ENCODE measurements at regions not wholly inside any gene's neighbourhood (a gene's known extent, or its start where the extent isn't known, plus 50 kb on each side); places are given as distances from the start of the nearest gene placed in this dataset.
"Not testable (repeated sequence)": the region's sequence is repeated elsewhere in the genome, so short reads cannot be mapped to it uniquely, and the experiment has no call there.

DNA sequence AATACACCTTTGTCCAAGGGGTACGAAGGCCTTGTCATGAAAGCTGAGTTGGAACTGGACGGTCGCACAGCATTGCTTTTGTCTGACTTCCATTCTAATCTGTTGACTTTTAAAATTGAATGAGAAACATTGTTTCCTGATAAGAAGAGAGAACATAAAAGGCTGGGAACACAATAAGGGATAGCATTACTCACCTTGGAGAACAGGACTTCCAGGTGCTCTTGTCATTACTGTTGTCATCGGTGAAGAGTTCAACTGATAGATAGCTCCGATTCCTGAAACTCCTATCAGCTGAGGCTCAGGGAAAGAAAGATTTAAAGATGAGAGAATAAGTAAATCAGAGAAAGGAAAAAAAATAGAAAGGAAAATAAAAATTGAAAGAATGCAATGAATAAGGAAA is 351.1 kb downstream of the KCNJ2 start:
- no peaks in the 10 kb centered on the region for H3K27me3 ChIP-seq (ENCODE audit: control insufficient read depth, insufficient read depth, low read length)
- intact Hi-C loops (cut with DNase I) = no loop called here
- DNase-seq (no peak), FAIRE-seq (no peak)
- TF ChIP-seq CTCF (IDR thresholded peaks at IDR 0.05; ENCODE audit: borderline replicate concordance, extremely low read depth, insufficient read depth) = no peak
- no peak overlapping the region for H3K9ac ChIP-seq (ENCODE audit: low read length in 3 of 3)
- no peak overlapping the region for H3K4me3 ChIP-seq (ENCODE audit: low read length in 3 of 3)
- no peak overlapping the region for H3K27ac ChIP-seq (ENCODE audit: low read depth in 2 of 2, low read length in 2 of 2)
- no peaks in the 10 kb centered on the region for H3K9me3 ChIP-seq (ENCODE audit: control insufficient read depth in 2 of 3, insufficient read depth in 1 of 3, low read length in 3 of 3)
- no peaks in the 10 kb centered on the region for H3K4me1 ChIP-seq (ENCODE audit: control insufficient read depth in 2 of 3, insufficient read depth in 2 of 3, low read depth in 1 of 3, low read length in 3 of 3)
- H3K36me3 ChIP-seq (ENCODE audit: control insufficient read depth in 2 of 3, insufficient read depth in 3 of 3, low read length in 3 of 3) = no peaks in the 10 kb centered on the region

DNA sequence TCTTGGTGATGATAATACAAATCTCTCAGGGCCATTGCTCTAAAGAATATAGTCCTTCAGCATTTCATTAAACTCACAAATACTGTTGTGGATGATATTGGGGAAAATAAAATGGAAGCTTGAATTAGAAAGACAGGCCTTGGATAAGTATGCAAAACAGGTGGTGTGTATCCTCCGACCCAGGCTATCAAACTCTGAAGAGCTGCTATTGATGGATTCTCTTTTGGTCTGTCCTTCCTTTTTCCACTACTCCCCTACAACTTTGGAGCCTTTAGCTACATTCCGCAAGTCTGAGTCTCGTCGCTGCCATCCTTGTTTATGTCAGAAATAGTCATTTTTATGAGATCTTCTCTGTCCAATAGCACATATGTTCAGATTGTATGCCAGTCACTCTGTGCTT is 351.6 kb downstream of the KCNJ2 start:
- Histone ChIP-seq H3K36me3 (ENCODE audit: control insufficient read depth in 2 of 3, insufficient read depth in 3 of 3, low read length in 3 of 3) (no peaks in the 10 kb centered on the region), H3K9me3 (ENCODE audit: control insufficient read depth in 2 of 3, insufficient read depth in 1 of 3, low read length in 3 of 3) (no peaks in the 10 kb centered on the region), H3K27ac (ENCODE audit: low read depth in 2 of 2, low read length in 2 of 2) (no peak overlapping the region), H3K4me1 (ENCODE audit: control insufficient read depth in 2 of 3, insufficient read depth in 2 of 3, low read depth in 1 of 3, low read length in 3 of 3) (no peaks in the 10 kb centered on the region), H3K27me3 (ENCODE audit: control insufficient read depth, insufficient read depth, low read length) (no peaks in the 10 kb centered on the region), H3K4me3 (ENCODE audit: low read length in 3 of 3) (no peak overlapping the region), H3K9ac (ENCODE audit: low read length in 3 of 3) (no peak overlapping the region)
- intact Hi-C loops (cut with DNase I) = no loop called here
- DNase-seq = no peak
- no peak for TF ChIP-seq CTCF (IDR thresholded peaks at IDR 0.05; ENCODE audit: borderline replicate concordance, extremely low read depth, insufficient read depth)
- no peak for FAIRE-seq

- H3K27ac ChIP-seq (ENCODE audit: low read depth in 2 of 2, low read length in 2 of 2) = no peak overlapping the region
- no peaks in the 10 kb centered on the region for H3K36me3 ChIP-seq (ENCODE audit: control insufficient read depth in 2 of 3, insufficient read depth in 3 of 3, low read length in 3 of 3)
- intact Hi-C loops (cut with DNase I) = no loop called here
- no peaks in the 10 kb centered on the region for H3K4me1 ChIP-seq (ENCODE audit: control insufficient read depth in 2 of 3, insufficient read depth in 2 of 3, low read depth in 1 of 3, low read length in 3 of 3)
- DNase-seq (peak in 1 of 5 donors; percentile 9), FAIRE-seq (no peak)
- no peaks in the 10 kb centered on the region for H3K27me3 ChIP-seq (ENCODE audit: control insufficient read depth, insufficient read depth, low read length)
- H3K9me3 ChIP-seq (ENCODE audit: control insufficient read depth in 2 of 3, insufficient read depth in 1 of 3, low read length in 3 of 3) = no peaks in the 10 kb centered on the region
- H3K9ac ChIP-seq (ENCODE audit: low read length in 3 of 3) = no peak overlapping the region
- no peak for TF ChIP-seq CTCF (IDR thresholded peaks at IDR 0.05; ENCODE audit: borderline replicate concordance, extremely low read depth, insufficient read depth)
- no peak overlapping the region for H3K4me3 ChIP-seq (ENCODE audit: low read length in 3 of 3)
Measured at GRCh38 chr17:70521821-70522256, 352.5 kb downstream of the KCNJ2 start.

GRCh38 chr17:70523426-70523825 is 354.1 kb downstream of the KCNJ2 start:
- Histone ChIP-seq H3K9me3 (ENCODE audit: control insufficient read depth in 2 of 3, insufficient read depth in 1 of 3, low read length in 3 of 3) (no peaks in the 10 kb centered on the region), H3K9ac (ENCODE audit: low read length in 3 of 3) (no peak overlapping the region), H3K4me3 (ENCODE audit: low read length in 3 of 3) (no peak overlapping the region), H3K4me1 (ENCODE audit: control insufficient read depth in 2 of 3, insufficient read depth in 2 of 3, low read depth in 1 of 3, low read length in 3 of 3) (no peaks in the 10 kb centered on the region), H3K27ac (ENCODE audit: low read depth in 2 of 2, low read length in 2 of 2) (no peak overlapping the region), H3K27me3 (ENCODE audit: control insufficient read depth, insufficient read depth, low read length) (no peaks in the 10 kb centered on the region), H3K36me3 (ENCODE audit: control insufficient read depth in 2 of 3, insufficient read depth in 3 of 3, low read length in 3 of 3) (no peaks in the 10 kb centered on the region)
- no peak for DNase-seq
- TF ChIP-seq CTCF (IDR thresholded peaks at IDR 0.05; ENCODE audit: borderline replicate concordance, extremely low read depth, insufficient read depth) = no peak
- intact Hi-C loops (cut with DNase I) = no loop called here
- no peak for FAIRE-seq

DNA sequence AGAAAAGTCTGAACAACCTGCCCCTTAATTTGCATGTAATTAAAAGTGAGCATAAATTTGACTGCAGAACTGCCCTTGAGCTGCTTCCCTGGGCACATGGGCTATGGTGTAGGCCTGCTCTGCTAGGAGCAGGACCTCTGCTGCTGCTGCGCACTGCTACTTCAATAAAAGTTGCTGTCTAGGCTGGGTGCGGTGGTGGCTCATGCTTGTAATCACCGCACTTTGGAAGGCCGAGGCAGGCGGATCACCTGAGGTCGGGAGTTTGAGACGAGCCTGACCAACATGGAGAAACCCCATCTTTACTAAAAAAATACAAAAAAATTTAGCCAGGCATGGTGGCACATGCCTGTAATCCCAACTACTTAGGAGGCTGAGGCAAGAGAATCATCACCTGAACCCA is 355.7 kb downstream of the KCNJ2 start:
- intact Hi-C loops (cut with DNase I); H3K4me3 ChIP-seq (ENCODE audit: low read length in 3 of 3); H3K4me1 ChIP-seq (ENCODE audit: control insufficient read depth in 2 of 3, insufficient read depth in 2 of 3, low read depth in 1 of 3, low read length in 3 of 3); H3K9ac ChIP-seq (ENCODE audit: low read length in 3 of 3); H3K36me3 ChIP-seq (ENCODE audit: control insufficient read depth in 2 of 3, insufficient read depth in 3 of 3, low read length in 3 of 3); H3K27me3 ChIP-seq (ENCODE audit: control insufficient read depth, insufficient read depth, low read length); FAIRE-seq; H3K27ac ChIP-seq (ENCODE audit: low read depth in 2 of 2, low read length in 2 of 2); H3K9me3 ChIP-seq (ENCODE audit: control insufficient read depth in 2 of 3, insufficient read depth in 1 of 3, low read length in 3 of 3); DNase-seq: not testable (repeated sequence)

All from kidney (tissue), 13 donors.